OCI-LY1 (cell line): ENCODE measurements at regions not wholly inside any gene's neighbourhood (a gene's known extent, or its start where the extent isn't known, plus 50 kb on each side); places are given as distances from the start of the nearest gene placed in this dataset.

ENCODE experiments used
- H2AFZ ChIP-seq: fragments of 200-600 bp; sonication (generic), shearing (Covaris generic); 2 replicates; pipeline ENCODE4 v1.6.0; 2014; ENCODE audit warnings: antibody characterized with exemption, mild to moderate bottlenecking, low read length
- H3F3A ChIP-seq: fragments of 200-600 bp; sonication (generic), shearing (Covaris generic); 2 replicates; pipeline ENCODE4 v1.6.0; 2014; ENCODE audit warnings: mild to moderate bottlenecking, antibody characterized with exemption, low read length, moderate library complexity; ENCODE audit not compliant: insufficient read depth
- H3K27ac ChIP-seq: fragments of 200-600 bp; sonication (generic); 2 replicates; pipeline ENCODE4 v1.5.1; 2014; ENCODE audit warnings: low read length, mixed run types, mild to moderate bottlenecking, low read depth; ENCODE audit not compliant: poor library complexity, severe bottlenecking
- H3K27me3 ChIP-seq: fragments of 200-600 bp; sonication (generic); 2 replicates; pipeline ENCODE4 v1.6.0; 2014; ENCODE audit warnings: antibody characterized with exemption, mild to moderate bottlenecking, low read length, moderate library complexity; ENCODE audit not compliant: insufficient read depth
- H3K36me3 ChIP-seq: fragments of 200-600 bp; sonication (generic); 2 replicates; pipeline ENCODE4 v1.6.1; 2014; ENCODE audit warnings: mild to moderate bottlenecking, antibody characterized with exemption, low read length, moderate library complexity, mixed read lengths; ENCODE audit not compliant: insufficient read depth
- H3K4me1 ChIP-seq: fragments of 200-600 bp; sonication (generic); 2 replicates; pipeline ENCODE4 v1.5.1; 2014; ENCODE audit warnings: mild to moderate bottlenecking, low read length, moderate library complexity; ENCODE audit not compliant: insufficient read depth, severe bottlenecking
- H3K4me2 ChIP-seq: fragments of 200-600 bp; sonication (generic), shearing (Covaris generic); 2 replicates; pipeline ENCODE4 v1.6.1; 2014; ENCODE audit warnings: low read length
- H3K4me3 ChIP-seq: fragments of 200-600 bp; sonication (generic); 2 replicates; pipeline ENCODE4 v1.5.1; 2014; ENCODE audit warnings: low read length, low read depth, mild to moderate bottlenecking, mixed read lengths; ENCODE audit not compliant: poor library complexity, severe bottlenecking
- H3K79me2 ChIP-seq: fragments of 200-600 bp; shearing (Covaris generic); 2 replicates; pipeline ENCODE4 v1.6.1; 2016; ENCODE audit warnings: mixed run types, low read length, mixed read lengths; ENCODE audit not compliant: insufficient read depth
- H3K9ac ChIP-seq: fragments of 200-600 bp; sonication (generic), shearing (Covaris generic); 2 replicates; pipeline ENCODE4 v1.6.1; 2014; ENCODE audit warnings: mild to moderate bottlenecking, low read length, mixed read lengths
- H3K9me2 ChIP-seq: fragments of 200-600 bp; sonication (generic), shearing (Covaris generic); 2 replicates; pipeline ENCODE4 v1.6.1; 2014; ENCODE audit warnings: low read depth, mild to moderate bottlenecking, low read length, mixed read lengths
- H3K9me3 ChIP-seq: fragments of 200-600 bp; shearing (Covaris generic); 2 replicates; pipeline ENCODE4 v1.6.1; 2014; ENCODE audit warnings: low read length, mixed read lengths
- H4K20me1 ChIP-seq: fragments of 200-600 bp; sonication (generic), shearing (Covaris generic); 2 replicates; pipeline ENCODE4 v1.6.0; 2016; ENCODE audit warnings: mild to moderate bottlenecking, low read length; ENCODE audit not compliant: insufficient read depth
- EZH2 ChIP-seq: fragments of 200-600 bp; sonication (generic), shearing (Covaris generic); IDR thresholded peaks from 2 replicates; pipeline ENCODE4 v1.8.0; 2017; ENCODE audit warnings: borderline replicate concordance, mixed run types, mild to moderate bottlenecking, antibody characterized with exemption, low read length, moderate library complexity, mixed read lengths
- TF ChIP-seq, protein P1 (sequence below): fragments of 200-600 bp; sonication (generic), shearing (Covaris generic); IDR thresholded peaks from 2 replicates; pipeline ENCODE4 v1.5.1; 2017; ENCODE audit warnings: mild to moderate bottlenecking, antibody characterized with exemption, low read length, moderate library complexity, mixed read lengths

DNA sequence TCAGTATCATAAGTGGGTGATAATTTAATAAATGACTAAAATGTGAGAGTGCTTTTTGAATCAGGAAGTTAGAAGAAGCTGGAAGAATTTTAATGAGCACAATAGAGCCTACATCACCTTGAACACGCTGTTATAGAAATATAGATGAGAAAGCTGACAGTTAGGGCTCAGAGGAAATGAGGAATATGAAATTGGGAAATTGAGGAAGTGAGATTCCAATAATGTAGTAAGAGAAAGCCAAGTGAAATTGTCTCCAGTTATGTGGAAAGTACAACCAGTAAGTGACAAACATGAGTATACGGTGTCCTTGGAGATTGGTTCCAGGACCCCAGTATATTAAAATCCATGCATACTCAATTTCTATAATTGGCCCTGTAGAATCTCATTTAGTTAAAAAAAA lies 235.9 kb upstream of the FAM174A start:
- Histone ChIP-seq H3K4me2 (no peak overlapping the region), H3K27me3 (no peaks in the 10 kb centered on the region), H3F3A (no peaks in the 10 kb centered on the region), H3K27ac (no peak overlapping the region), H3K9me2 (no peaks in the 10 kb centered on the region), H2AFZ (no peak overlapping the region), H3K79me2 (no peaks in the 10 kb centered on the region), H3K4me1 (no peaks in the 10 kb centered on the region), H3K36me3 (no peaks in the 10 kb centered on the region), H3K9me3 (no peaks in the 10 kb centered on the region), H3K9ac (no peak overlapping the region), H4K20me1 (no peaks in the 10 kb centered on the region), H3K4me3 (no peak overlapping the region)
- no peak for TF ChIP-seq EZH2
- TF ChIP-seq, protein P1, sequence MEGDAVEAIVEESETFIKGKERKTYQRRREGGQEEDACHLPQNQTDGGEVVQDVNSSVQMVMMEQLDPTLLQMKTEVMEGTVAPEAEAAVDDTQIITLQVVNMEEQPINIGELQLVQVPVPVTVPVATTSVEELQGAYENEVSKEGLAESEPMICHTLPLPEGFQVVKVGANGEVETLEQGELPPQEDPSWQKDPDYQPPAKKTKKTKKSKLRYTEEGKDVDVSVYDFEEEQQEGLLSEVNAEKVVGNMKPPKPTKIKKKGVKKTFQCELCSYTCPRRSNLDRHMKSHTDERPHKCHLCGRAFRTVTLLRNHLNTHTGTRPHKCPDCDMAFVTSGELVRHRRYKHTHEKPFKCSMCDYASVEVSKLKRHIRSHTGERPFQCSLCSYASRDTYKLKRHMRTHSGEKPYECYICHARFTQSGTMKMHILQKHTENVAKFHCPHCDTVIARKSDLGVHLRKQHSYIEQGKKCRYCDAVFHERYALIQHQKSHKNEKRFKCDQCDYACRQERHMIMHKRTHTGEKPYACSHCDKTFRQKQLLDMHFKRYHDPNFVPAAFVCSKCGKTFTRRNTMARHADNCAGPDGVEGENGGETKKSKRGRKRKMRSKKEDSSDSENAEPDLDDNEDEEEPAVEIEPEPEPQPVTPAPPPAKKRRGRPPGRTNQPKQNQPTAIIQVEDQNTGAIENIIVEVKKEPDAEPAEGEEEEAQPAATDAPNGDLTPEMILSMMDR = no peak

DNA sequence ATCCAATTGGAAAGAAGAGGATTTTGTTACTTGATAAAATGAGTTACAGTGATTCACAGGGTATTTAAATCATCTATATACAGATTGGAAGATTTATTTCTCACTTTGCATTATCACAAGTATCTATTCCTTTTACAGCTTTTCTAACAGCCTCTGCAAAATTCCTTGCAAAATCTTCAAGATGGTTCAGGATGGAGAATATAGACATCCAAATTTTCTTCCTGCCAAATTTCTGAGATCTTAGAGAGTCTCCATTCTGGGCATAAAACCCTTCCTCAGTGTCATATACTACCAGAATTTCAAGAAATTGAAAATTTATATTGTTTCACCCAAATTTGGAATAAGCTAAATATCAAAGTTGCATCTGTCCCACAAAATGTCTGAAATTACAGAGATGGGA lies 259.1 kb upstream of the FAM174A start:
- no peaks in the 10 kb centered on the region for H3K27me3 ChIP-seq
- TF ChIP-seq, protein P1 = no peak
- TF ChIP-seq EZH2 = no peak
- H3K9ac ChIP-seq = no peak overlapping the region
- H3K9me3 ChIP-seq = no peaks in the 10 kb centered on the region
- no peak overlapping the region for H3K4me3 ChIP-seq
- H3K4me2 ChIP-seq = no peak overlapping the region
- no peaks in the 10 kb centered on the region for H3K79me2 ChIP-seq
- no peak overlapping the region for H2AFZ ChIP-seq
- no peaks in the 10 kb centered on the region for H3K36me3 ChIP-seq
- no peaks in the 10 kb centered on the region for H3F3A ChIP-seq
- H4K20me1 ChIP-seq = no peaks in the 10 kb centered on the region
- no peak overlapping the region for H3K27ac ChIP-seq
- no peaks in the 10 kb centered on the region for H3K4me1 ChIP-seq
- H3K9me2 ChIP-seq = no peaks in the 10 kb centered on the region

DNA sequence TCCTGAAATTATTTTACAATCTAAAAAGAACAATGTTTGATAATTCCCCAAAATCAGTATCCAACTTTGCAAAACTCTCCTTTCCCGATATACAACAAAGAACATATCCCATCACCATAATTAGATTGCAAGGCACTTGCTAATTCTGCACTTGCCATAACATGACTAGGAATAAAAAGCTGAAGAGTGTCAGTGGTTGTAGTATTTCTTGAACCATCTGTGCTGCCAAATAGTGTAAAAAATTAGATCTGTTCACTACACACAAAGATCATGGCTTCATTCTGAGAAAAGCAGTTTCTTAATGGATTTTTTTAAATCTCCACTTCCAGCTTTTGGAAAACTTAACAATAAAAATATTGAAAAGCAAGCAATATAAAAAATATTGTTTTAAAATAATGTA lies 259.5 kb upstream of the FAM174A start:
- Histone ChIP-seq H3F3A (no peaks in the 10 kb centered on the region), H3K79me2 (no peaks in the 10 kb centered on the region), H3K4me1 (no peaks in the 10 kb centered on the region), H3K27ac (no peak overlapping the region), H3K9me3 (no peaks in the 10 kb centered on the region), H3K27me3 (no peaks in the 10 kb centered on the region), H3K36me3 (no peaks in the 10 kb centered on the region), H2AFZ (no peak overlapping the region), H3K9ac (no peak overlapping the region), H3K9me2 (no peaks in the 10 kb centered on the region), H3K4me2 (no peak overlapping the region), H3K4me3 (no peak overlapping the region), H4K20me1 (no peaks in the 10 kb centered on the region)
- TF ChIP-seq, protein P1 = no peak
- no peak for TF ChIP-seq EZH2
